GM12873 (cell line): ENCODE measurements at regions not wholly inside any gene's neighbourhood (a gene's known extent, or its start where the extent isn't known, plus 50 kb on each side); places are given as distances from the start of the nearest gene placed in this dataset.

Source experiments
- CTCF ChIP-seq: IDR thresholded peaks from 2 replicates; pipeline ENCODE4 v1.5.1; 2012; ENCODE audit warnings: low read depth, mild to moderate bottlenecking, moderate library complexity, low read length, control low read depth; ENCODE audit not compliant: insufficient read depth; ENCODE audit errors: missing control alignments

GRCh38 chr11:71135112-71135511, 117.3 kb downstream of the SHANK2 start:
- no peak for TF ChIP-seq CTCF

GRCh38 chr11:71133946-71134345, 118.4 kb downstream of the SHANK2 start:
- TF ChIP-seq CTCF = no peak

GRCh38 chr11:71131861-71132260, 120.5 kb downstream of the SHANK2 start:
- no peak for TF ChIP-seq CTCF

- TF ChIP-seq CTCF = no peak
Observed at GRCh38 chr11:71130106-71130505, 122.3 kb downstream of the SHANK2 start.

GRCh38 chr11:71129624-71130023, 122.8 kb downstream of the SHANK2 start:
- no peak for TF ChIP-seq CTCF

- TF ChIP-seq CTCF = no peak
Observed at GRCh38 chr11:71127806-71128205, 124.6 kb downstream of the SHANK2 start.

GRCh38 chr11:71125150-71125549, 127.2 kb downstream of the SHANK2 start:
- TF ChIP-seq CTCF = no peak
